NCI-H1092 treated with DMSO at 0.1 percent for 48 hours (cell line): ENCODE measurements at regions not wholly inside any gene's neighbourhood (a gene's known extent, or its start where the extent isn't known, plus 50 kb on each side); places are given as distances from the start of the nearest gene placed in this dataset.
A peak's percentile ranks its signal among the peaks of the same experiment; 100 is the strongest.
"Not testable (repeated sequence)": the region's sequence is repeated elsewhere in the genome, so short reads cannot be mapped to it uniquely, and the experiment has no call there.

ENCODE experiments used
- DNase-seq: peaks from one replicate; lab custom pipeline; 2025; lab: John Stamatoyannopoulos, UW

GRCh38 chr6:153984811-153985210 is 54.2 kb upstream of the OPRM1 start:
- DNase-seq, result no peak

GRCh38 chr6:153980171-153980570 is 58.9 kb upstream of the OPRM1 start:
- no peak for DNase-seq

- DNase-seq, result not testable (repeated sequence)
These were observed 60.0 kb upstream of the OPRM1 start for GRCh38 chr6:153978911-153979548.

- no peak for DNase-seq
These were observed 61.9 kb upstream of the OPRM1 start for GRCh38 chr6:153976921-153977693.

GRCh38 chr6:153966001-153966400 is 73.0 kb upstream of the OPRM1 start:
- DNase-seq, result no peak

- no peak for DNase-seq
These were observed 75.7 kb upstream of the OPRM1 start for GRCh38 chr6:153963352-153963751.

GRCh38 chr6:153962555-153962954 is 76.5 kb upstream of the OPRM1 start:
- no peak for DNase-seq

- no peak for DNase-seq
These were observed 78.3 kb upstream of the OPRM1 start for GRCh38 chr6:153960741-153961140.

- DNase-seq, result no peak
These were observed 78.8 kb upstream of the OPRM1 start for GRCh38 chr6:153960281-153960680.

- no peak for DNase-seq
These were observed 79.8 kb upstream of the OPRM1 start for GRCh38 chr6:153959276-153959675.

GRCh38 chr6:153958860-153959259 is 80.2 kb upstream of the OPRM1 start:
- DNase-seq, result no peak

- DNase-seq, result no peak
These were observed 81.6 kb upstream of the OPRM1 start for GRCh38 chr6:153957394-153957793.

GRCh38 chr6:153956808-153957207 is 82.2 kb upstream of the OPRM1 start:
- no peak for DNase-seq

- no peak for DNase-seq
These were observed 89.4 kb upstream of the OPRM1 start for GRCh38 chr6:153949616-153950015.

GRCh38 chr6:153947808-153948447 is 91.1 kb upstream of the OPRM1 start:
- peak; percentile 15 for DNase-seq

GRCh38 chr6:153944201-153944600 is 94.8 kb upstream of the OPRM1 start:
- DNase-seq, result no peak

- no peak for DNase-seq
These were observed 96.7 kb upstream of the OPRM1 start for GRCh38 chr6:153942361-153942760.

- DNase-seq, result no peak
These were observed 97.3 kb upstream of the OPRM1 start for GRCh38 chr6:153941768-153942167.

GRCh38 chr6:153938876-153939275 is 100.2 kb upstream of the OPRM1 start:
- no peak for DNase-seq

- no peak for DNase-seq
These were observed 107.6 kb upstream of the OPRM1 start for GRCh38 chr6:153931431-153931830.

- DNase-seq, result no peak
These were observed 111.2 kb upstream of the OPRM1 start for GRCh38 chr6:153927867-153928266.

- DNase-seq, result no peak
These were observed 140.5 kb upstream of the OPRM1 start for GRCh38 chr6:153898360-153899059.

- DNase-seq, result no peak
These were observed 156.6 kb upstream of the OPRM1 start for GRCh38 chr6:153882411-153882810.
